ENCODE measurements at regions not wholly inside any gene's neighbourhood (a gene's known extent, or its start where the extent isn't known, plus 50 kb on each side); places are given as distances from the start of the nearest gene placed in this dataset.

- H3K9me3 ChIP-seq (ENCODE audit: severe bottlenecking): no peaks in the 10 kb centered on the region
- H3K36me3 ChIP-seq (ENCODE audit: low read depth): no peaks in the 10 kb centered on the region
- DNase-seq (ENCODE audit: low spot score): no peak
- no peaks in the 10 kb centered on the region for H3K4me1 ChIP-seq (ENCODE audit: insufficient read depth, poor library complexity, severe bottlenecking)
- no peak for ATAC-seq (ENCODE audit: low read depth)
- TF ChIP-seq, protein P1, sequence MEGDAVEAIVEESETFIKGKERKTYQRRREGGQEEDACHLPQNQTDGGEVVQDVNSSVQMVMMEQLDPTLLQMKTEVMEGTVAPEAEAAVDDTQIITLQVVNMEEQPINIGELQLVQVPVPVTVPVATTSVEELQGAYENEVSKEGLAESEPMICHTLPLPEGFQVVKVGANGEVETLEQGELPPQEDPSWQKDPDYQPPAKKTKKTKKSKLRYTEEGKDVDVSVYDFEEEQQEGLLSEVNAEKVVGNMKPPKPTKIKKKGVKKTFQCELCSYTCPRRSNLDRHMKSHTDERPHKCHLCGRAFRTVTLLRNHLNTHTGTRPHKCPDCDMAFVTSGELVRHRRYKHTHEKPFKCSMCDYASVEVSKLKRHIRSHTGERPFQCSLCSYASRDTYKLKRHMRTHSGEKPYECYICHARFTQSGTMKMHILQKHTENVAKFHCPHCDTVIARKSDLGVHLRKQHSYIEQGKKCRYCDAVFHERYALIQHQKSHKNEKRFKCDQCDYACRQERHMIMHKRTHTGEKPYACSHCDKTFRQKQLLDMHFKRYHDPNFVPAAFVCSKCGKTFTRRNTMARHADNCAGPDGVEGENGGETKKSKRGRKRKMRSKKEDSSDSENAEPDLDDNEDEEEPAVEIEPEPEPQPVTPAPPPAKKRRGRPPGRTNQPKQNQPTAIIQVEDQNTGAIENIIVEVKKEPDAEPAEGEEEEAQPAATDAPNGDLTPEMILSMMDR (IDR thresholded peaks at IDR 0.05; ENCODE audit: poor library complexity, severe bottlenecking): no peak
- H3K27me3 ChIP-seq (ENCODE audit: insufficient read depth, poor library complexity, severe bottlenecking): no peaks in the 10 kb centered on the region
- no peak overlapping the region for H3K27ac ChIP-seq (ENCODE audit: poor library complexity, severe bottlenecking)
- no peak overlapping the region for H3K4me3 ChIP-seq (ENCODE audit: severe bottlenecking)
Observed at GRCh38 chr2:77602771-77603170, 80.6 kb upstream of the LRRTM4 start.

DNA sequence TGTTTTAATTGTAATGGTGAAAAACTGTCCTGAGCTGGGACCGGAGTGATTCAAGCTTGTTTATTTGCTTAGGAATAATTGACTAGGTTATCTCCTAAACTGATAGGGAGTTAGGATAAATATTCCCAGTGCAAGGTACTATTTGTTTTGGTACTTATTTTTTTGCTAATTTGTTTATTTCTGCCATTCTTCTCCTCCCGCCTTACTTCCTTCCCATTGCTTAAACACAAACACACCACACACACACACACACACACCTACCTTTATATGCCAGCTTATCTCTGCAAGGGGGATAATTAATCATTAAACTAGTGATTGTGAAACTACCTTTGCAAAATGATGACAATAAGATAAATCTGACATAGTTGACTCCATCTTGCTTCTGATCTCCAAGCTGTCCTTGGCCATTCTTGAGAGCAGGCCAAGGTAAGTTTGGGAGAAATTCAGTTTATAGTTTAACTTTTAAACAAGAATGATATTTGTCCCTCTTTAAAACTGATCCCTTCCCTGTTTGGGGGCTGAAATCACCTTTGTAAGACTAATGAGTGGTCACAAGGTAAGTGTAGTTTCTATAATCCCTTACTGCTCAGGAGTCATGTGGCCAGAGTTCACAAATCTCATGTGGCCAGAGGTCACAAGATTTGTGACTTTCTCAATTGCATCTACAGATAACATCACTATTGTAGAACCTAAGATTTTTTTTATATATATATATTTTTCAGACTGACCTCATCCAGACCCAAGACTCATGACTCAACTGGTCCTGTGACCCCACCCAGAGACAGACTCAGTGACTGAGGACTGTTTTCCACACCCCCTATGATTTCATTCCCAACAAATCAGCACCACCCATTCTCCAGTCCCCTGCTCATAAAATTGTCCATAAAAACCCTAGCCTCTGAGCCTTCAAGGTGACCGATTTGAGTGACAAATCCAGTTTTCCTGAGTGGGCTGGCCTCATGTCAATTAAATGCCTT, 83.1 kb upstream of the LRRTM4 start:
- Histone ChIP-seq H3K4me3 (ENCODE audit: severe bottlenecking) (no peak overlapping the region), H3K27ac (ENCODE audit: poor library complexity, severe bottlenecking) (no peak overlapping the region), H3K27me3 (ENCODE audit: insufficient read depth, poor library complexity, severe bottlenecking) (no peaks in the 10 kb centered on the region), H3K9me3 (ENCODE audit: severe bottlenecking) (no peaks in the 10 kb centered on the region), H3K36me3 (ENCODE audit: low read depth) (no peaks in the 10 kb centered on the region), H3K4me1 (ENCODE audit: insufficient read depth, poor library complexity, severe bottlenecking) (no peaks in the 10 kb centered on the region)
- DNase-seq (ENCODE audit: low spot score): no peak
- TF ChIP-seq, protein P1 (IDR thresholded peaks at IDR 0.05; ENCODE audit: poor library complexity, severe bottlenecking): no peak
- ATAC-seq (ENCODE audit: low read depth): no peak

GRCh38 chr2:77608510-77608909, 86.3 kb upstream of the LRRTM4 start:
- H3K4me3 ChIP-seq (ENCODE audit: severe bottlenecking): no peak overlapping the region
- TF ChIP-seq, protein P1 (IDR thresholded peaks at IDR 0.05; ENCODE audit: poor library complexity, severe bottlenecking): no peak
- H3K4me1 ChIP-seq (ENCODE audit: insufficient read depth, poor library complexity, severe bottlenecking): no peaks in the 10 kb centered on the region

GRCh38 chr2:77629539-77629938, 107.4 kb upstream of the LRRTM4 start:
- no peaks in the 10 kb centered on the region for H3K27me3 ChIP-seq (ENCODE audit: insufficient read depth, poor library complexity, severe bottlenecking)
- ATAC-seq (ENCODE audit: low read depth) (no peak), DNase-seq (ENCODE audit: low spot score) (no peak)
- H3K9me3 ChIP-seq (ENCODE audit: severe bottlenecking): no peaks in the 10 kb centered on the region
- H3K36me3 ChIP-seq (ENCODE audit: low read depth): no peaks in the 10 kb centered on the region
- no peaks in the 10 kb centered on the region for H3K4me1 ChIP-seq (ENCODE audit: insufficient read depth, poor library complexity, severe bottlenecking)
- H3K27ac ChIP-seq (ENCODE audit: poor library complexity, severe bottlenecking): no peak overlapping the region
- no peak overlapping the region for H3K4me3 ChIP-seq (ENCODE audit: severe bottlenecking)
- TF ChIP-seq, protein P1 (IDR thresholded peaks at IDR 0.05; ENCODE audit: poor library complexity, severe bottlenecking): no peak

More at GRCh38 chr2:77608510-77608909, 86.3 kb upstream of the LRRTM4 start:
- Histone ChIP-seq H3K27me3 (ENCODE audit: insufficient read depth, poor library complexity, severe bottlenecking) (no peaks in the 10 kb centered on the region), H3K36me3 (ENCODE audit: low read depth) (no peaks in the 10 kb centered on the region), H3K9me3 (ENCODE audit: severe bottlenecking) (no peaks in the 10 kb centered on the region), H3K27ac (ENCODE audit: poor library complexity, severe bottlenecking) (no peak overlapping the region)
- DNase-seq (ENCODE audit: low spot score): no peak
- ATAC-seq (ENCODE audit: low read depth): no peak

- TF ChIP-seq, protein P1 (IDR thresholded peaks at IDR 0.05; ENCODE audit: poor library complexity, severe bottlenecking): no peak
- Histone ChIP-seq H3K9me3 (ENCODE audit: severe bottlenecking) (no peaks in the 10 kb centered on the region), H3K27me3 (ENCODE audit: insufficient read depth, poor library complexity, severe bottlenecking) (no peaks in the 10 kb centered on the region), H3K36me3 (ENCODE audit: low read depth) (no peaks in the 10 kb centered on the region), H3K4me1 (ENCODE audit: insufficient read depth, poor library complexity, severe bottlenecking) (no peaks in the 10 kb centered on the region), H3K4me3 (ENCODE audit: severe bottlenecking) (no peak overlapping the region), H3K27ac (ENCODE audit: poor library complexity, severe bottlenecking) (no peak overlapping the region)
- ATAC-seq (ENCODE audit: low read depth) (no peak), DNase-seq (ENCODE audit: low spot score) (no peak)
Observed at GRCh38 chr2:77631007-77631406, 108.8 kb upstream of the LRRTM4 start.
